CD1c-positive myeloid dendritic cell (primary cell): ENCODE measurements at regions not wholly inside any gene's neighbourhood (a gene's known extent, or its start where the extent isn't known, plus 50 kb on each side); places are given as distances from the start of the nearest gene placed in this dataset.
A peak's percentile ranks its signal among the peaks of the same experiment; 100 is the strongest.

Experiments
- DNase-seq: peaks from one replicate; pipeline ENCODE4 v3.0.0-alpha.2; 2016; ENCODE audit errors: extremely low spot score

DNA sequence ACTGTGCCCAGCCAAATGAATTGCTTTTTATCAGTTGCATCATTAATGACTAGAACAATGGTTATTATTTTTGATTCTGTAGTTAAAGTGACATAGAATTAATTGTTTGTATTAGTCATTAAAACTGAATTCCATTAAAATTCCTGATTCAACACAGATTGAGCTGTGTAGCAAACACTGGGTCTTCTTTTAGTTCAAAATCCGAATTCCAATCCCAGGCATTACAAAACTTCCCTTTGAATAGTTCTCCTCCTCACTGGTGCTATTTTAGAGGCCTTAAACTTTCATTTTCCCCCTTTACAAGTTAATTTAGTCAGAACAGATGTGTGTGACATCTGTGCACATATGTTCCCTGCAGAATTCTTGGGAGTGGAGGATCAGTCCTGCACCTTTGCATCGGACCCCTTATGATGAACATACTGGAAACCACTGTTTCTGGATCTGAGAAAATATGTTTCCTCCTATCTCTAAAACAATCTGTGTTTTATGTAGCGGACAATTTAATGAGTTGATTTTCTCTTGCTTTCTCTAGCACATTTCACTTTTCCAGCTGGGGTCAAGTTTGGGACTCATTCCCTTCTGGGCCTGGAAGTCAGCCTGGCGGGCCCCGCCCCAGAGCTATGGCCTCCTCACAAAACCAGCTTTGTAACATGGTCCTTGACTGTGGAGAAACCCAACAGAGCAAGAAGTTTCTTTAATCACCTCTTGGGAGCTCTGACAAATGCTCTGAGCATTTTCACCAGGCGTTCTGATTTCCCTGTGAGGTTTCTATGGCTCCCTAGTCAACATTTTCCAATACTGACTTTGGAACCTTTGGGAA, 87.9 kb upstream of the MAMDC2 start:
- DNase-seq = no peak

DNA sequence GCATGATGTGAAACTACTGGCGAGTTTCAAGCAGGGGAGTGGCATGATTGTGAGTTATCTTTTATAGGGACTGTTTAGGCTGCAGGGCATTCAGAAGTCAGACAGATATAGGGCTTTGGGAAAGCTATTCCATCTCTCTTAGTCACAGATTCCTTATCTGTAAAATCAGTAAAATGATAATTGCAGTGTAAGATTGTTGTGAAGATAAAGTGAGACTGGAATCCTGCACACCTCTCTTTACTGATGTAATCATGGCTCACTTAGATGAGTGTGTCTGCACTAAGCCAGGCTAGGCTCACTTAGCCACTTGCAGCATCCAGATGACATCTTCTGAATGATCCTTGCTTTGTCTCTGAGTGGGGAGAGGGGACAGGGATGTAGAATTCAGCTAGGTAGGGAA, 81.8 kb upstream of the MAMDC2 start:
- no peak for DNase-seq

GRCh38 chr9:69963803-69964202, 79.8 kb upstream of the MAMDC2 start:
- DNase-seq = no peak

GRCh38 chr9:69964446-69964845, 79.2 kb upstream of the MAMDC2 start:
- no peak for DNase-seq

GRCh38 chr9:69965416-69966145, 78.1 kb upstream of the MAMDC2 start:
- no peak for DNase-seq

- DNase-seq = no peak
Observed at GRCh38 chr9:69967344-69967743, 76.3 kb upstream of the MAMDC2 start.

GRCh38 chr9:69970001-69970533, 73.6 kb upstream of the MAMDC2 start:
- DNase-seq = no peak

DNA sequence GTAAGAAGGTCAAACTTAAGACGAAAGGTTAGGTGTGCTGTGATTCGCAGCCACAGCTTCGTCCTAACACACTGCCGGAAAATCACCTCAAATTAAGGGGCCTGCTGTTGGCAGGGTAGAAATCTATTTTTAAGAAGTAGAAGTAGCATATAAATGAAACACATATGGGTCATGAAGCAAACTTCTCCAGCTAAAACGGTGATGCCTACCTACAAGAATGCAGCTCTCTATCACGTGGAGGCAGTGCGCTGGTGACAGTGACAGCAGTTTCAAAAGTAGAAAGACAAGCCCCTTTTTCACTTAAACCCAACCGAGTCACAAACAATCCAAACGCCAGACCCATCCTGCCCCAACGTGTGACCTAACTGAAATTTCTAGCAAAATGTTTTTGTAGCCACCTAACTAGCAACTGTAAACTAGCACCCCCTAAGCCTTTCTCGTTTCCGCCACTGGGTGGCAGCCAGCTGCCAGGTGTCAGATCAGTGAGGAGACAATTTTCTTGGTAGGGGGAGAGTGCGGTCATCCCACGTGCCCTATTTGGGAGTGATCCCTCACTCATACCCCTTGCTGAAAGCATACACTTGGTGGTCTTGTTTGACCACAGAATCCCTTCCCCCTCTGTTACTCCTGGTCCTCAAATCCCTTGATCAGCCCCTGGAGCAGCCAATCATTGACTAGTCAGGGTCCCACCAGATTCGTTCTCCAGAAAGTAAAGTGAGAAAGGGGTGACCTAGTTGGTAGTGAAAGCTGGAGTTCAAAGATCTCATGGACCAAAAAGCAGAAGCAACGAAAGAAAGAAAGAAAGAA, 71.8 kb upstream of the MAMDC2 start:
- peak; percentile 61 for DNase-seq

- DNase-seq = peak; percentile 5
Observed at GRCh38 chr9:69975681-69976080, 68.0 kb upstream of the MAMDC2 start.

DNA sequence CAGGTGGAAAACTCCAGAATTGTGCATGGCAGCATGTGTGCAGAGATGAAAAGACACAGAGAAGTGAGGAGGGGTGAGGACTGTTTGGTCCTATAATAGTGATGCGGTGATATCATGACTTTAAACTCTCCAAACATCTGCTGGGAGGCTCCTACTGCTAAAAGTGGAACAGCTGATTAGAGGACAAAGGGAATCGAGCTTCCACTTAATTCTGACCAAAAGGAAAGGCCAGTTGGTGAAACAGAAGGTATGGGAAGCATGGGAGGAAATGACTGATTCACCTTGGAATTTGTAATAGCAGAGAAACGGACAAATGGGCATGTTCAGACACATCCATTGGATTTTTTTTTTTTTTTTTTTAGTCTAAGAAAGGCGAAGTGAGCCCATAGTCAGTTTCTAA, 67.5 kb upstream of the MAMDC2 start:
- no peak for DNase-seq

GRCh38 chr9:69980041-69980440, 63.6 kb upstream of the MAMDC2 start:
- no peak for DNase-seq

- DNase-seq = no peak
Observed at GRCh38 chr9:69980591-69980990, 63.1 kb upstream of the MAMDC2 start.

DNA sequence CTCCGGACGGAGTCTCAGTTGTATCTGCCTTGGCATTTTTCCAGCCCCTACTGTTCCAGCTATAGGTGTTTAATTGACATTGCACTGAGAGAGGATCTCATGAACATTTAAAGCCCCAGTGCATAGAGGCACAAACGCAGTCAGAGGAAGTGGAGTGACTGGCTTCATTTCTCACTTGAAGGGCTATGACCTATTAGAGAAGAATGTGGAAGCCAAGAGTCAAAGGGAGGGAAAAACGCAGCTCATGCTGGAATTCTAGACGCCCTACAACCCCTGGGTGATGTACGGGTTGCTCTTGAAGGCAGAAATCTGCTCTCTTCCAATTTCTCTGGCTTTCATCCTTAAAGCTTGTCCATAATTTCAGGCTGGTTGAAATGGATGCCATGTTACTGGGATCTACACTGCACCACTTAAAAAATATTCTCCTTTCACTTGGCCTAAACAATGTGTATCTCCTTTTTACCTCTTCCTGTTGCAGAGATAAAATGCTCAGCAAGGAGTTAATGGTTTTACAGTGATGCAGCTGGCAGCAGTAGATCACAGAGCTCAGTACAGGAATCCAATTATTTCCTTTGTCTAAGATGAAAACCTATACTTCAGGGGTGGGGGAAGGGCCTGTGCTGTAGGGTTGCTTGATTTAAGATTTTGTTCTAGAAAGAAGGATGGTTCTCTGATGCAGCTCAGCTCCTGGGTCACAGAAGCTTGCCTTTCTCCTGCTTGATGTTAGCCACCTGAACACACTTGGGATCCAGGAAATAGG, 61.8 kb upstream of the MAMDC2 start:
- DNase-seq = no peak

GRCh38 chr9:69984831-69985230, 58.8 kb upstream of the MAMDC2 start:
- DNase-seq = no peak

DNA sequence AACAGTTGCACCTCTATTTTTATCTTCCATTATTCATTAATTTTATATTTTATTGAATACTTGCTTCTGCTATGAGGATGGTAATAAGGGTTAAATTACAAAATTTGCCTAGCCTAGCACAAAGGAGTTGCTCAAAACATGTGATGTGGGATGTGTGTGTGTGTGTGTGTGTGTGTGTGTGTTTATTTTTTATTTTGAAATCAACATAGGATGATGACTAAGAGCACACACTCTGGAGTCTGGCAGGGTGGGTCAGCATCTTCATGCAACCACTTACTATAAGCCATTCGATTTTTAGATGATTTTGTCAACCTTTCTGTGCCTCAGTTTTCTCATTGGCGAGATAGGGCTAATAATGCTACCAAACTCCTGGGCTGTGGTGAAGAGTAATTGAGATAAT, 57.7 kb upstream of the MAMDC2 start:
- DNase-seq = no peak

DNA sequence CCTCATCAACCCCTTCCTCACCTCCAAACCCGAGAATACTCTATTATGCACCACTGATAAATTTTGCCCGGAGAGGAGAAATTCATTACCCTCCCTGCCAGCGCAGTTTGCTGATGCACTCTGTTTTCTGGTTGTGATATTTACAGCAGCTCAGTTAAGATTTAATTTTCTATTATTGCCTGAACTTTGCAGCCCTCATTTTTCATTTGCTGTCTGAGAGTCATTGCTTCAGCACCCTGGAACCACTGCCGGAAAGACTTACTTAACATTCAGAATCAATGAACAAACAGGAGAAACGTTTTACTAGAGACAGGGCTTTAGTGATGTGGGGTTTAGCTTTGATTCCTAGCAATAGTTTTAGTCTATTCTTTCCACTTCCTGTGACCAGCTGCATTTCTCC, 56.7 kb upstream of the MAMDC2 start:
- DNase-seq = no peak

GRCh38 chr9:69987457-69987856, 56.2 kb upstream of the MAMDC2 start:
- DNase-seq = no peak

DNA sequence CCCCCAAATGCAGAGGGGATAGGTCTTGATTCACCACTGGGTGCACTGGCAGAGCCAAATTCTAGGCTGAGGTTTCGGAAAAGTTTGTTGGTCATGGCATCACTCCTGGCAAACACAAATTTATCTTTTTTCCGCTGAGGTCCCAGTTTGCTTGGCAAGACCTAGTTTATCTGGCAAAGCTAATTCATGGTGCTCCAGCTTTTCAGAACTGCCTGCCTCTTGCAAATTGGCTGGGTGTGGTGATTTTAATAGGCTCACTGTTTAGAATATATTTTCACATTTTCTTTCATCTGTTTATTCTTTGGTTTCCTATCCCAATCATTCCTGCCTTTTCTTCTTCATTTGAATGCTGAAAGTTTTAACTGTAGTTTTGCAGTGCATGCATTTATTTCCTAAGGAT, 50.5 kb upstream of the MAMDC2 start:
- DNase-seq = no peak
